ENCODE measurements at regions not wholly inside any gene's neighbourhood (a gene's known extent, or its start where the extent isn't known, plus 50 kb on each side); places are given as distances from the start of the nearest gene placed in this dataset.
"Not testable (repeated sequence)": the region's sequence is repeated elsewhere in the genome, so short reads cannot be mapped to it uniquely, and the experiment has no call there.

GRCh38 chr20:60187683-60188082, 229.5 kb downstream of the CDH26 start:
- intact Hi-C loops (cut with DNase I), result no loop called here
- no peak overlapping the region for H3K4me3 ChIP-seq (ENCODE audit: low read length in 3 of 3)
- no peak for FAIRE-seq

DNA sequence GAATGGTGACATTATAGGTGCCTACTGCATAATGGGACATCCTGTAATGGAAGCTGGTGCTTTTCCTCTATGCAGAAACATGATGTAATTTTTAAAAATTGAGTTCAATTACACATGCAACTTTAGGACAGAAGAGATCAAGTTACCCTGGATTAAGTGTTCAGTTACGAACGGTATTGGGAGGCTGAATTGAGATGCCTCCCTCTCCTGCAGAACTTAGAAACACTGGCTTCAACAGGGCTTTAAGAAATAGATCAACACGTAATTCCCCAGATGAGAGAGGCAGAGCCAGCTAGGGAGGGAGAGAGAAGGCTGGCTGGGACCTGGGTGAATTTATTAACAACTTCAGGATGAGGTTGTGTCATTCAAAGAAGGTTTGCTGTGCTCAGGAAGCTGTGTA, 232.8 kb downstream of the CDH26 start:
- DNase-seq (no peak), FAIRE-seq (no peak)
- no peaks in the 10 kb centered on the region for H3K9me3 ChIP-seq (ENCODE audit: control insufficient read depth in 2 of 3, insufficient read depth in 1 of 3, low read length in 3 of 3)
- H3K4me1 ChIP-seq (ENCODE audit: control insufficient read depth in 2 of 3, insufficient read depth in 2 of 3, low read depth in 1 of 3, low read length in 3 of 3), result no peaks in the 10 kb centered on the region
- intact Hi-C loops (cut with DNase I), result no loop called here
- H3K9ac ChIP-seq (ENCODE audit: low read length in 3 of 3), result no peak overlapping the region
- no peaks in the 10 kb centered on the region for H3K27me3 ChIP-seq (ENCODE audit: control insufficient read depth, insufficient read depth, low read length)
- TF ChIP-seq, protein P1, sequence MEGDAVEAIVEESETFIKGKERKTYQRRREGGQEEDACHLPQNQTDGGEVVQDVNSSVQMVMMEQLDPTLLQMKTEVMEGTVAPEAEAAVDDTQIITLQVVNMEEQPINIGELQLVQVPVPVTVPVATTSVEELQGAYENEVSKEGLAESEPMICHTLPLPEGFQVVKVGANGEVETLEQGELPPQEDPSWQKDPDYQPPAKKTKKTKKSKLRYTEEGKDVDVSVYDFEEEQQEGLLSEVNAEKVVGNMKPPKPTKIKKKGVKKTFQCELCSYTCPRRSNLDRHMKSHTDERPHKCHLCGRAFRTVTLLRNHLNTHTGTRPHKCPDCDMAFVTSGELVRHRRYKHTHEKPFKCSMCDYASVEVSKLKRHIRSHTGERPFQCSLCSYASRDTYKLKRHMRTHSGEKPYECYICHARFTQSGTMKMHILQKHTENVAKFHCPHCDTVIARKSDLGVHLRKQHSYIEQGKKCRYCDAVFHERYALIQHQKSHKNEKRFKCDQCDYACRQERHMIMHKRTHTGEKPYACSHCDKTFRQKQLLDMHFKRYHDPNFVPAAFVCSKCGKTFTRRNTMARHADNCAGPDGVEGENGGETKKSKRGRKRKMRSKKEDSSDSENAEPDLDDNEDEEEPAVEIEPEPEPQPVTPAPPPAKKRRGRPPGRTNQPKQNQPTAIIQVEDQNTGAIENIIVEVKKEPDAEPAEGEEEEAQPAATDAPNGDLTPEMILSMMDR (IDR thresholded peaks at IDR 0.05; ENCODE audit: borderline replicate concordance, extremely low read depth, insufficient read depth), result no peak
- no peak overlapping the region for H3K4me3 ChIP-seq (ENCODE audit: low read length in 3 of 3)
- no peak overlapping the region for H3K27ac ChIP-seq (ENCODE audit: low read depth in 2 of 2, low read length in 2 of 2)
- no peaks in the 10 kb centered on the region for H3K36me3 ChIP-seq (ENCODE audit: control insufficient read depth in 2 of 3, insufficient read depth in 3 of 3, low read length in 3 of 3)

More at GRCh38 chr20:60187683-60188082, 229.5 kb downstream of the CDH26 start:
- peaks cover 0 to 4% (median 4%) of the 10 kb centered on the region in 3 donors for H3K9me3 ChIP-seq (ENCODE audit: control insufficient read depth in 2 of 3, insufficient read depth in 1 of 3, low read length in 3 of 3)
- TF ChIP-seq, protein P1 (IDR thresholded peaks at IDR 0.05; ENCODE audit: borderline replicate concordance, extremely low read depth, insufficient read depth), result no peak
- no peaks in the 10 kb centered on the region for H3K27me3 ChIP-seq (ENCODE audit: control insufficient read depth, insufficient read depth, low read length)
- DNase-seq, result no peak
- H3K27ac ChIP-seq (ENCODE audit: low read depth in 2 of 2, low read length in 2 of 2), result no peak overlapping the region
- H3K4me1 ChIP-seq (ENCODE audit: control insufficient read depth in 2 of 3, insufficient read depth in 2 of 3, low read depth in 1 of 3, low read length in 3 of 3), result no peaks in the 10 kb centered on the region
- H3K36me3 ChIP-seq (ENCODE audit: control insufficient read depth in 2 of 3, insufficient read depth in 3 of 3, low read length in 3 of 3), result no peaks in the 10 kb centered on the region
- no peak overlapping the region for H3K9ac ChIP-seq (ENCODE audit: low read length in 3 of 3)

GRCh38 chr20:60192326-60192725, 234.1 kb downstream of the CDH26 start:
- Histone ChIP-seq H3K4me1 (ENCODE audit: control insufficient read depth in 2 of 3, insufficient read depth in 2 of 3, low read depth in 1 of 3, low read length in 3 of 3) (no peaks in the 10 kb centered on the region), H3K4me3 (ENCODE audit: low read length in 3 of 3) (no peak overlapping the region), H3K9ac (ENCODE audit: low read length in 3 of 3) (no peak overlapping the region), H3K36me3 (ENCODE audit: control insufficient read depth in 2 of 3, insufficient read depth in 3 of 3, low read length in 3 of 3) (no peaks in the 10 kb centered on the region), H3K27me3 (ENCODE audit: control insufficient read depth, insufficient read depth, low read length) (no peaks in the 10 kb centered on the region), H3K27ac (ENCODE audit: low read depth in 2 of 2, low read length in 2 of 2) (no peak overlapping the region), H3K9me3 (ENCODE audit: control insufficient read depth in 2 of 3, insufficient read depth in 1 of 3, low read length in 3 of 3) (no peaks in the 10 kb centered on the region)
- DNase-seq, result no peak
- no peak for FAIRE-seq
- intact Hi-C loops (cut with DNase I), result no loop called here
- TF ChIP-seq, protein P1 (IDR thresholded peaks at IDR 0.05; ENCODE audit: borderline replicate concordance, extremely low read depth, insufficient read depth), result no peak

- H3K9me3 ChIP-seq (ENCODE audit: control insufficient read depth in 2 of 3, insufficient read depth in 1 of 3, low read length in 3 of 3); H3K27me3 ChIP-seq (ENCODE audit: control insufficient read depth, insufficient read depth, low read length); H3K4me1 ChIP-seq (ENCODE audit: control insufficient read depth in 2 of 3, insufficient read depth in 2 of 3, low read depth in 1 of 3, low read length in 3 of 3); H3K27ac ChIP-seq (ENCODE audit: low read depth in 2 of 2, low read length in 2 of 2); DNase-seq; H3K4me3 ChIP-seq (ENCODE audit: low read length in 3 of 3); H3K9ac ChIP-seq (ENCODE audit: low read length in 3 of 3); intact Hi-C loops (cut with DNase I); FAIRE-seq; H3K36me3 ChIP-seq (ENCODE audit: control insufficient read depth in 2 of 3, insufficient read depth in 3 of 3, low read length in 3 of 3): not testable (repeated sequence)
These were observed 240.9 kb downstream of the CDH26 start for GRCh38 chr20:60199132-60199531.

Measured in kidney (tissue), 13 donors.